CD14-positive monocyte (primary cell): ENCODE measurements at regions not wholly inside any gene's neighbourhood (a gene's known extent, or its start where the extent isn't known, plus 50 kb on each side); places are given as distances from the start of the nearest gene placed in this dataset.

Experiments used
- DNase-seq, 3 donors: peaks; one replicate each; pipeline ENCODE4 v3.0.0-alpha.2; 2011 to 2022
- H2AFZ ChIP-seq: 2 replicates; pipeline ENCODE4 v1.6.0; 2012; ENCODE audit warnings: mild to moderate bottlenecking, low read depth, low read length, inconsistent platforms; ENCODE audit not compliant: insufficient read depth, poor library complexity, severe bottlenecking
- H3K27ac ChIP-seq, 2 donors: 1 replicate in 1 of 2; 2 replicates in 1 of 2; pipeline ENCODE4 v1.5.1; 2012 to 2013; ENCODE audit warnings: low read length in 2 of 2, control low read depth in 1 of 2, inconsistent platforms in 1 of 2, low read depth in 1 of 2, mild to moderate bottlenecking in 1 of 2
- H3K27me3 ChIP-seq, 2 donors: one replicate each; pipeline versions ENCODE4 v1.6.0 to v1.6.1; 2011 to 2013; ENCODE audit warnings: low read length in 2 of 2; ENCODE audit not compliant: control insufficient read depth in 2 of 2, insufficient read depth in 2 of 2
- H3K36me3 ChIP-seq, 2 donors: replicated peaks in 1 of 2; 1 replicate in 1 of 2; 2 replicates in 1 of 2; pipeline versions ENCODE4 v1.5.1 to v1.6.1; 2012 to 2013; ENCODE audit warnings: low read length in 2 of 2, control low read depth in 1 of 2, inconsistent platforms in 1 of 2, mild to moderate bottlenecking in 1 of 2; ENCODE audit not compliant: insufficient read depth in 2 of 2, control insufficient read depth in 1 of 2
- H3K4me1 ChIP-seq, 2 donors: 1 replicate in 1 of 2; 2 replicates in 1 of 2; pipeline versions ENCODE4 v1.5.1 to v1.6.1; 2012 to 2013; ENCODE audit warnings: low read length in 2 of 2, control low read depth in 1 of 2, inconsistent platforms in 1 of 2, mild to moderate bottlenecking in 1 of 2, moderate library complexity in 1 of 2; ENCODE audit not compliant: insufficient read depth in 2 of 2, control insufficient read depth in 1 of 2
- H3K4me2 ChIP-seq: replicated peaks from 2 replicates; pipeline ENCODE3; 2012; ENCODE audit warnings: low read length, moderate library complexity, mild to moderate bottlenecking; ENCODE audit not compliant: poor library complexity, severe bottlenecking; ENCODE audit errors: extremely low read depth
- H3K4me3 ChIP-seq, 3 experiments: fragments of 200-600 bp in 1 of 3; sonication (generic) in 1 of 3; replicated peaks in 1 of 3; 1 replicate in 2 of 3; 2 replicates in 1 of 3; pipeline ENCODE4 v1.5.1; 2011 to 2013; ENCODE audit warnings: low read length in 3 of 3, mild to moderate bottlenecking in 3 of 3, control low read depth in 2 of 3, low read depth in 2 of 3, inconsistent platforms in 1 of 3, moderate library complexity in 1 of 3
- H3K79me2 ChIP-seq: 2 replicates; pipeline ENCODE4 v1.6.0; 2012; ENCODE audit warnings: mild to moderate bottlenecking, control low read depth, inconsistent platforms, low read length, moderate library complexity; ENCODE audit not compliant: insufficient read depth
- H3K9ac ChIP-seq: 2 replicates; pipeline ENCODE4 v1.6.0; 2017; ENCODE audit warnings: low read length, mild to moderate bottlenecking; ENCODE audit not compliant: insufficient read depth, poor library complexity, severe bottlenecking
- H3K9me3 ChIP-seq, 2 donors: replicated peaks in 1 of 2; 1 replicate in 1 of 2; 2 replicates in 1 of 2; pipeline versions ENCODE4 v1.5.1 to v1.6.1; 2012 to 2013; ENCODE audit warnings: low read length in 2 of 2, control low read depth in 1 of 2; ENCODE audit not compliant: control insufficient read depth in 1 of 2, insufficient read depth in 1 of 2
- H4K20me1 ChIP-seq: 2 replicates; pipeline ENCODE4 v1.6.0; 2012; ENCODE audit warnings: mild to moderate bottlenecking, low read length, control low read depth, moderate library complexity; ENCODE audit not compliant: insufficient read depth
- H3K27ac Mint-ChIP-seq, 7 donors: one replicate each; pipeline ENCODE4 v1.8.0; 2020; ENCODE audit warnings: mild to moderate bottlenecking in 7 of 7, mixed read lengths in 7 of 7, moderate library complexity in 6 of 7, inconsistent platforms in 2 of 7
- H3K27me3 Mint-ChIP-seq, 3 donors: one replicate each; pipeline ENCODE4 v1.8.0; 2021 to 2022; ENCODE audit warnings: low read depth in 3 of 3, mild to moderate bottlenecking in 3 of 3, mixed read lengths in 3 of 3, moderate library complexity in 3 of 3, inconsistent platforms in 1 of 3
- H3K36me3 Mint-ChIP-seq, 2 donors: one replicate each; pipeline ENCODE4 v1.8.0; 2020; ENCODE audit warnings: mixed read lengths in 2 of 2, inconsistent platforms in 1 of 2, mild to moderate bottlenecking in 1 of 2
- H3K4me1 Mint-ChIP-seq: one replicate; pipeline ENCODE4 v1.8.0; 2020; ENCODE audit warnings: mild to moderate bottlenecking, mixed read lengths
- H3K4me3 Mint-ChIP-seq, 2 donors: one replicate each; pipeline ENCODE4 v1.8.0; 2020; ENCODE audit warnings: mild to moderate bottlenecking in 2 of 2, mixed read lengths in 2 of 2, moderate library complexity in 1 of 2
- H3K9me3 Mint-ChIP-seq, 7 donors: one replicate each; pipeline ENCODE4 v1.8.0; 2020 to 2022; ENCODE audit warnings: mixed read lengths in 7 of 7, mild to moderate bottlenecking in 6 of 7, moderate library complexity in 6 of 7, inconsistent platforms in 2 of 7
- CTCF ChIP-seq: fragments of 200-600 bp; IDR thresholded peaks from one replicate; pipeline ENCODE4 v1.8.0; 2022; ENCODE audit warnings: antibody characterized with exemption, mild to moderate bottlenecking
- WGBS: methylation state at CpG from one replicate; pipeline ENCODE4 v1.1.5; 2013; ENCODE audit warnings: missing lambda C conversion rate; ENCODE audit not compliant: insufficient coverage; 5-methylcytosine and 5-hydroxymethylcytosine counted together
- intact Hi-C, 2 donors: fragments of 100-400 bp; cut with micrococcal nuclease; formaldehyde crosslinking; loops; one replicate each; pipeline versions ENCODE4 v1.15.0 to v1.15.1; 2023

- Mint-ChIP-seq H3K4me1 (no peaks in the 10 kb centered on the region), H3K9me3 (peaks cover 2 to 7% (median 3%) of the 10 kb centered on the region in 7 donors), H3K36me3 (no peaks in the 10 kb centered on the region), H3K27ac (no peak overlapping the region), H3K27me3 (no peaks in the 10 kb centered on the region), H3K4me3 (no peak overlapping the region)
- no peak overlapping the region for H3K9ac ChIP-seq
- TF ChIP-seq CTCF = no peak
- H3K4me3 ChIP-seq = no peak overlapping the region
- no peak overlapping the region for H2AFZ ChIP-seq
- no peaks in the 10 kb centered on the region for H3K9me3 ChIP-seq
- H4K20me1 ChIP-seq = no peaks in the 10 kb centered on the region
- no peaks in the 10 kb centered on the region for H3K36me3 ChIP-seq
- WGBS = no CpG with 5 or more reads among the region's 1 CpG
- no peaks in the 10 kb centered on the region for H3K4me1 ChIP-seq
- no peaks in the 10 kb centered on the region for H3K27me3 ChIP-seq
- H3K4me2 ChIP-seq = no peak overlapping the region
- H3K27ac ChIP-seq = no peak overlapping the region
- intact Hi-C loops = no loop called here
- no peaks in the 10 kb centered on the region for H3K79me2 ChIP-seq
- no peak for DNase-seq
Observed at GRCh38 chr4:11139871-11140270, 288.8 kb downstream of the HS3ST1 start.

GRCh38 chr4:11138964-11139363, 289.7 kb downstream of the HS3ST1 start:
- H3K27ac Mint-ChIP-seq = no peak overlapping the region

More at GRCh38 chr4:11138964-11139363, 289.7 kb downstream of the HS3ST1 start:
- no peaks in the 10 kb centered on the region for H3K27me3 Mint-ChIP-seq
- Histone ChIP-seq H3K27me3 (no peaks in the 10 kb centered on the region), H3K9ac (no peak overlapping the region), H4K20me1 (no peaks in the 10 kb centered on the region), H3K9me3 (no peaks in the 10 kb centered on the region), H3K4me2 (no peak overlapping the region), H3K4me1 (no peaks in the 10 kb centered on the region), H2AFZ (no peak overlapping the region), H3K4me3 (no peak overlapping the region), H3K79me2 (no peaks in the 10 kb centered on the region), H3K27ac (no peak overlapping the region), H3K36me3 (no peaks in the 10 kb centered on the region)
- TF ChIP-seq CTCF = no peak
- no peak for DNase-seq
- H3K9me3 Mint-ChIP-seq = peaks cover 2 to 7% (median 3%) of the 10 kb centered on the region in 7 donors
- WGBS = no CpG with 5 or more reads among the region's 1 CpG
- H3K36me3 Mint-ChIP-seq = no peaks in the 10 kb centered on the region
- intact Hi-C loops = no loop called here
- no peak overlapping the region for H3K4me3 Mint-ChIP-seq
- no peaks in the 10 kb centered on the region for H3K4me1 Mint-ChIP-seq
